ENCODE measurements at regions not wholly inside any gene's neighbourhood (a gene's known extent, or its start where the extent isn't known, plus 50 kb on each side); places are given as distances from the start of the nearest gene placed in this dataset.

- TF ChIP-seq, protein P1, sequence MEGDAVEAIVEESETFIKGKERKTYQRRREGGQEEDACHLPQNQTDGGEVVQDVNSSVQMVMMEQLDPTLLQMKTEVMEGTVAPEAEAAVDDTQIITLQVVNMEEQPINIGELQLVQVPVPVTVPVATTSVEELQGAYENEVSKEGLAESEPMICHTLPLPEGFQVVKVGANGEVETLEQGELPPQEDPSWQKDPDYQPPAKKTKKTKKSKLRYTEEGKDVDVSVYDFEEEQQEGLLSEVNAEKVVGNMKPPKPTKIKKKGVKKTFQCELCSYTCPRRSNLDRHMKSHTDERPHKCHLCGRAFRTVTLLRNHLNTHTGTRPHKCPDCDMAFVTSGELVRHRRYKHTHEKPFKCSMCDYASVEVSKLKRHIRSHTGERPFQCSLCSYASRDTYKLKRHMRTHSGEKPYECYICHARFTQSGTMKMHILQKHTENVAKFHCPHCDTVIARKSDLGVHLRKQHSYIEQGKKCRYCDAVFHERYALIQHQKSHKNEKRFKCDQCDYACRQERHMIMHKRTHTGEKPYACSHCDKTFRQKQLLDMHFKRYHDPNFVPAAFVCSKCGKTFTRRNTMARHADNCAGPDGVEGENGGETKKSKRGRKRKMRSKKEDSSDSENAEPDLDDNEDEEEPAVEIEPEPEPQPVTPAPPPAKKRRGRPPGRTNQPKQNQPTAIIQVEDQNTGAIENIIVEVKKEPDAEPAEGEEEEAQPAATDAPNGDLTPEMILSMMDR (IDR thresholded peaks at IDR 0.05; ENCODE audit: low read depth, low read length), result no peak
- TF ChIP-seq POLR2A (IDR thresholded peaks at IDR 0.05; ENCODE audit: extremely low read depth, insufficient read length) (no peak), MAX (IDR thresholded peaks at IDR 0.05; ENCODE audit: low read depth, low read length) (no peak)
These were observed 70.9 kb downstream of the ENGASE start for GRCh38 chr17:79145548-79145947.
